GM19351 (cell line): ENCODE measurements at regions not wholly inside any gene's neighbourhood (a gene's known extent, or its start where the extent isn't known, plus 50 kb on each side); places are given as distances from the start of the nearest gene placed in this dataset.
"Not testable (repeated sequence)": the region's sequence is repeated elsewhere in the genome, so short reads cannot be mapped to it uniquely, and the experiment has no call there.

ENCODE experiments used
- ATAC-seq: cut with Tn5 transposase; IDR thresholded peaks from one replicate; pipeline ENCODE4 v1.9.1; 2021; ENCODE audit warnings: mild to moderate bottlenecking, moderate library complexity; ENCODE audit not compliant: unreplicated experiment

DNA sequence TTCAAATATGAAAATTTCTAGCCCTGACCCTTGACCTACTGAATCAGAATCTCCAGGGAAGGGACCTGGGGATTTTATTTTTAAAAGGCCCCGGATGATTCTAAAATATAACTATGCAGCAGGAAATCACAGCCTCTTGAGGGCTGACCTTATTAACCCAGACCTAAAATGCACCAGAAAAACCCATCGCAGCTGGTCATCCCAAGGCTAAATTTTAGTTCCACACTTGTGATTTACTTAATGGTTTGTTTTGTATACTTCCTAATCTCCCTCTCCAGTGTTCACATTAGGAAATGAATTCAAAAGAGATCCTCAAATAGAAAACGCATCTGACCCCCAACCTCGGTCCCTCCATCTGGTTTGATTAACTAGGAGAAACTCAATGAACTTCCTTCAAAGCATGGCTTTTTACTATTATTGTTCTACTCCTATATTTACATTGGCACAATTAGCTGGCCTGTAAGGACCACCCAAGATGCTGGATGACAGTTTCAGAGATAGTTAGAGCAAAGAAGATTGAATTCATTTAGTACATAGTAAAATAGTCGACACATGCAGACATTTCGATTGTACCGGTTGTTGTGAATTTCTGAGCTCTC is 147.8 kb upstream of the MED14 start:
- ATAC-seq = no peak

DNA sequence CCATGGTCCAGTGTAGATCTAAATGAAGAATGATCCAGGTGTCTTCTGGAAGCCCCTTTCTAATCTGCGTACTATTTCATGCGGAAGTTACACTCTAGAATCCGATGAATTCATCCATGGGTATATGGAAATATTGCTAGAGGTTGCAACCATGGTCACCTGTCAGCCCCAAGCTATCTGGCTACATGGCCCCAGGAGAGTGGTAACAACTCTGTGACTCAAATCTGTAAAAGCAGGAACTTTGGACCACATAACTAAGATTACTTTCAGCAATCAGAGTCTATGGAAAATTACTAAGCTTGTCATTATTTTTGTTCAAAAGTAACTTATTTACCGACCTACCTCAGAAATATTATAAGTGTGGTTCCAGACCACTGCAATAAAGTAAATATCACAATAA is 150.6 kb upstream of the MED14 start:
- ATAC-seq = no peak

DNA sequence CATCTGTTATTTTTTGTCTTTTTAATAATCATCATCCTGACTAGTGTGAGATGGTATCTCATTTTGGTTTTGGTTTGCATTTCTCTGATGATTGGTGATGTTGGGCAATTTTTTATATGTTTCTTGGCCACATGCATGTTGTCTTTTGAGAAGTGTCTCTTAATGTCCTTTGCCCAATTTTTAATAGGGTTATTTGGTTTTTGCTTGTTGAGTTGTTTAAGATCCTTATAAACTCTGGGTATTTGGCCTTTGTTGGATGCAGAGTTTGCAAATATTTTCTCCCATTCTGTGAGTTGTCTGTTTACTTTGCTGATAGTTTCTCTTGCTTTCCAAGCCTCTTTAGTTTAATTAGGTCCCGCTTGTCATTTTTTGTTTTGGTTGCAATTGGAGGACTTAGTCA is 152.1 kb upstream of the MED14 start:
- ATAC-seq = no peak

GRCh38 chrX:40891798-40892197 is 156.5 kb upstream of the MED14 start:
- ATAC-seq = no peak

- no peak for ATAC-seq
Measured at GRCh38 chrX:40893251-40893910, 158.0 kb upstream of the MED14 start.

GRCh38 chrX:40895246-40895645 is 159.9 kb upstream of the MED14 start:
- no peak for ATAC-seq

DNA sequence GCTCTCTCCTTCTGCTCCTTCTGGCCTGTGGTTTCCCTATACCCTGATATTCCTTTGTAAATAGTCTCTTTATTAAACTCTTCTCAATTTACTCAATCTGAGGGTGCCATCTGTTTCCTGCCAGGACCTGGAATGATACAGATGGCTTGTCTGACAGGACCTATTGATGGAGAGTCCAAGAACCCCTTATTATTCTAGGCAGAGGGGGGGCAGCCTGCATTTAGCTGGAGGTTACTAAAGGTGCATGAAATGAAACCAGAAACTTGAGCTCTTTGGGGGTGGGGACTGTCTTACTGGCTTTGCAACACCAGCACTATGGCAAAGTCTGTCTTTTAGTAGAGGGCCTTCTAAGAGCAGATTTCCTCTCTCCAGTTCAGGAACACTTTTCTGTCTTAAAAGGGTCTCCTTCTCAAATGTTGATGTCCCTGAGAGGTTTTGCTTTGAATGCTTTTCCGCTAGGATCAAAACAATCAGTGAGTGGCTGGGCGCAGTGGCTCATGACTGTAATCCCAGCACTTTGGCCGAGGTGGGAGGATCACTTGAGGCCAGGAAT is 162.5 kb upstream of the MED14 start:
- no peak for ATAC-seq

- ATAC-seq = not testable (repeated sequence)
Measured at GRCh38 chrX:40904739-40905138, 169.4 kb upstream of the MED14 start.

DNA sequence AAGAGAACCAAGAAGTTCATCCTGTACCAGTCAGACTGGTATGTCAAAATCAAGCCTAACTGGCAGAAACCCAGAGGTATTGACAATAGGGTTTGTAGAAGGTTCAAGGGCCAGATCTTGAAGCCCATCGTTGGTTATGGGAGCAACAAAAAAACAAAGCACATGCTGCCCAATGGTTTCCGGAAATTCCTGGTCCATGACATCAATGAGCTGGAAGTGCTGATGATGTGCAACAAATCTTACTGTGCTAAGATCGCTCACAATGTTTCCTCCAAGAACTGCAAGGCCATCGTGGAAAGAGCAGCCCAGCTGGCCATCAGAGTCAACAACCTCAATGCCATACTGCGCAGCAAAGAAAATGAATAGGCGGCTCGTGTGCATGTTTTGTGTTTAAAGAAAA is 172.7 kb upstream of the MED14 start:
- no peak for ATAC-seq

DNA sequence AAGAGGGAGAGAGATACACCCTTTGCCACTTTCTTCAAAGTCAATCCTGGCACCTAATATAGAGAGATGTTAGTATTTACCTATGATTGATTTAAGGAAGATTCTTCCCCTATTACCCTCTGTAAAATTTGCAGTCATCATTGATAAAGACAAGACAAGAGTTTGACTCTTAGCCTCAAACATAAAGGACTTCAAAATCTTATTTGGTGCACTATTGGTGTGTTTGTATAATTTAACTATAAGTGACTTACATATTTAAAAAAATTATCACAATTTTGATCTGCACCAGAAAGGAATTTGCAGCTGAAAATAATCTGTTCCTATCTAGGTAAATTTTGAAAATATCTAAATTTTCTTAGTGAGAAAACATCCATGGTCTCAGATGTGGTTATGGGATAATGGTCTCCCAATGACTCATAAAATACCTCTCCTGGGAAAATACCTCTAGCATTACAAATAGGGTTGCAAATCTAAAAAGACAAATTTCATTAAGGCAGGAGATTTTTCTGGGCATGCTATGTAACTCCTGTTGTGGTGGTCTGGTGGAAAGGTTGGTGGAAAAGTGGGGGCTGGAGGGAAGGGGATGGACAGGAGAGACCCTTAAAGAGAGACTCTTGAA is 173.6 kb upstream of the MED14 start:
- ATAC-seq = no peak

- no peak for ATAC-seq
Measured at GRCh38 chrX:40912166-40912565, 173.1 kb upstream of the USP9X start.

- no peak for ATAC-seq
Measured at GRCh38 chrX:40912576-40912975, 172.7 kb upstream of the USP9X start.

DNA sequence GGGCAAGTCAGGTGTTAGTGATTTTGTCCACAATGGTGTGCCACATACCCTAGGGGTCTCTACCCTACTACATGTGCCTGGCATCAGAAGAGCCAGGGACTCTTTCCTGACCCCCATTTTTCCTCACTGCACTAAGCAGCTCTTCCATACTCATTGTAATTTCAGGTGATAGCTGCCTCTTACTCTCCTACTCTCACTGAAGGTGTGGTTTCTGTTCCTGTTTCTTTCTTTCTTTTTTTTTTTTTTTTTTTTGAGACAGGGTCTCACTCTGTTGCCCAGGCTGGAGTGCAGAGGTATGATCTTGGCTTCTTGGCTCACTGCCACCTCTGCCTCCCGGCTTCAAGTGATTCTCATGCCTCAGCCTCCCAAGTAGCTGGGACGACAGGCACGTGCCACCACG is 164.9 kb upstream of the USP9X start:
- ATAC-seq = no peak

GRCh38 chrX:40922307-40922706 is 162.9 kb upstream of the USP9X start:
- no peak for ATAC-seq

GRCh38 chrX:40926739-40927427 is 158.4 kb upstream of the USP9X start:
- not testable (repeated sequence) for ATAC-seq

- no peak for ATAC-seq
Measured at GRCh38 chrX:40928076-40928475, 157.2 kb upstream of the USP9X start.

DNA sequence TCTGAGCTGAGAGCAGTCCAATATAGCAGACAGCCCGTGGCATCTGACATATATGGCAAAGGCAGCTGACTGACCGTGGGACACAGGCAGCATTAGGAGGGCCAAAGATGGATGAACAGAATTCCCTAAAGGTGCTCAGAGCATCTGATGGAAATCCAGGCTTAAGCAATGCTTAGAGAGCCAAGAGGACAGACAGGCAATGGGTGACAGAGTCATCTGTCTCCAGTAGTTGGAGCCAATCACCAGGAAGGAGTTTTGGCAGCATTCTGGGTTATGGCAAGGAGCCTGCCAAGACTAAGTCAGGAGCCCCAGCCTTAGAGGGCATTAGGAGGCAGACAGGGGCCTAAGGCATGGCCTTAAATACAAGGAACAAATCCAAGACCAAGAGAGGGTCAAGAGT is 153.3 kb upstream of the USP9X start:
- ATAC-seq = no peak

DNA sequence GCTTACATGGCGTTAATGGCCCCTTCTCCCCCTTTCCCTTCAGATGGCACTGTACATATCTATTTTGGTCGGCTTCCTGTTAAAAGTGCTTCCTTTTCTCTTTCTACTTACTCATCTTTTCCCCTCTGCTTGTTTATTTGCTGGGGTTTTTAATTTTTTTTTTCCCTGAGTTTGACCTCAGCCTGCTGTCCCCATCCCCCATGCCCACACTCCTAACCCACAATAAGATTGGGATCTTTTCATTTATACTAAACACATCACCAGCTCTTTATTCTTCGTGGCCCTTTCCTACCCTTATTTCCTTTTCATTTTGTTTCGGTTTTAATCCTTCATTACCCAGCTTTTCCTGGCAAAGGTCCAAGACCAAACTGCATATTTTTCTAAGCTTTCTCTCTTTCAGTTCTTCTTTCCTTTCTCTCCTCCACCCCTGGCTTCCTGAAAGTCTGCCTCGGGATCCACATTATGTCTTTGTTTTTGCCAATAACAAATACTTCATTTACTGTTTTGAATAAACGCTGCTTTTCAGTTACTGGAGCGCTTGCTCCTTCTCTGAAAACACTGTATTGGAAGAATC is 152.0 kb upstream of the USP9X start:
- no peak for ATAC-seq

GRCh38 chrX:40933706-40934425 is 151.4 kb upstream of the USP9X start:
- ATAC-seq = no peak

DNA sequence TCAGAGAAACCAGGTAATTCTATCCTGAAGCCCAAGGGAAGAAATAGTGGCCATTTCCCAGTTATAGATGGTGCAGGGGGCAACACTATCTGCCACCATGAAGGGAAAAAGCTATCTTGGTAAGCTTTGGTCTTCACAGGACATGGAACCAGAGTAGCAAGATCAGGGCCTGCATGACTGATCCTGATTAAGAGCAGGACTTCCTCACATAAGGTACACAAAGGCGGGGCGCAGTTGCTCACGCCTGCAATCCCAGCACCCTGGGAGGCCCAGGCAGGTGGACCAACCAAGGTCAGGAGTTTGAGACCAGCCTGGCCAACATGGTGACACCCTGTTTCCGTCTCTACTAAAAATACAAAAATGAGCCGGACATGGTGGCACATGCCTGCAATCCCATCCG is 148.4 kb upstream of the USP9X start:
- ATAC-seq = no peak

DNA sequence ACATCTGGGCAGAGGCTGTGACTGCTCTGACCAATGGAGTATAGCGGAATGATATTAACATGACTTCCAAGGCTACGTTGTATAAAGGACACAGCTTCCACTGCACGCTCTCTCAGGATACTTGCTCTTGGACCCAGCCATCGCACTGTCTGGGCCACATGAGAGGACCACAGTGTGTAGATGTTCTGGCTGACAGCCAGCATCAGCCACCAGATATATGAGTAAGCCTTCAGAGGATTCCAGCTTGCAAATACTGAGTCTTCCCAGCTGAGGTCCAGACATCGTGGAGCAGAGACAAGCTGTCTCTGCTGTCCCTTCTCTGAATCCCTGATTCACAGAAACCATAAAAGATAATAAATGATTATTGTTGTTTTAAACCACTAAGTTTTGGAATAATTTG is 146.8 kb upstream of the USP9X start:
- ATAC-seq = no peak
